ENCODE measurements at regions not wholly inside any gene's neighbourhood (a gene's known extent, or its start where the extent isn't known, plus 50 kb on each side); places are given as distances from the start of the nearest gene placed in this dataset.

DNA sequence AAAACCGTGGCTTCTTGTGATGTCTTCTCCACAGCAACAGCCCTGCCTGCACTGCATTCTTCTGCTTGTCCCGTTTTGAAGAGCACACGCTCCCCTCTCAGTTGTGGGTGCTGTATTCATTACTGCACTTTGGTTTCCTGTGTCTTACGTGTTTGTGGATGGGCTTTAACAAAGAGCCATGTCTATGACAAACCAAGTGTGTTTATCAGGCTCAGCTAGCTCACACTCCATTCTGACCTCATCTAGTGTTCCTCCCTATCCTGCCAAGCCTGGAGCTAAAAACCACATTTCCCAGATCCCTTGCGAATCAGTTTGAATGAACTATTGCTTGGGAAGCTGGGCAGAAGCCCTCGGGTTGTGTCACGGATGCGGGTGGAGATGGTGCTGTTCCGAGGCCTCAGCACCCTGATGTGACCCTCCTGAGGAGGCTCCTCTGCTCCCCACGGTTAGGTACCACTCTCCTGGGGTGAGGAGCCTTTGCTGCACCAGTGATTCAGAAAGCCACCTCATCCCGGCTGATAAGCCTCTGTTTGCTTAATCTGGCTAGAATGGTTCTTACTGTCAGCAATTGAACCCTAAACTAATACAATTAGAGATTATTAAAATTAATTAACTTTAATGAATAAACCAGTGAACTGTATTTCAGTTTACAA lies 116.5 kb downstream of the GALR1 start:
- TF ChIP-seq, protein P1, sequence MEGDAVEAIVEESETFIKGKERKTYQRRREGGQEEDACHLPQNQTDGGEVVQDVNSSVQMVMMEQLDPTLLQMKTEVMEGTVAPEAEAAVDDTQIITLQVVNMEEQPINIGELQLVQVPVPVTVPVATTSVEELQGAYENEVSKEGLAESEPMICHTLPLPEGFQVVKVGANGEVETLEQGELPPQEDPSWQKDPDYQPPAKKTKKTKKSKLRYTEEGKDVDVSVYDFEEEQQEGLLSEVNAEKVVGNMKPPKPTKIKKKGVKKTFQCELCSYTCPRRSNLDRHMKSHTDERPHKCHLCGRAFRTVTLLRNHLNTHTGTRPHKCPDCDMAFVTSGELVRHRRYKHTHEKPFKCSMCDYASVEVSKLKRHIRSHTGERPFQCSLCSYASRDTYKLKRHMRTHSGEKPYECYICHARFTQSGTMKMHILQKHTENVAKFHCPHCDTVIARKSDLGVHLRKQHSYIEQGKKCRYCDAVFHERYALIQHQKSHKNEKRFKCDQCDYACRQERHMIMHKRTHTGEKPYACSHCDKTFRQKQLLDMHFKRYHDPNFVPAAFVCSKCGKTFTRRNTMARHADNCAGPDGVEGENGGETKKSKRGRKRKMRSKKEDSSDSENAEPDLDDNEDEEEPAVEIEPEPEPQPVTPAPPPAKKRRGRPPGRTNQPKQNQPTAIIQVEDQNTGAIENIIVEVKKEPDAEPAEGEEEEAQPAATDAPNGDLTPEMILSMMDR (IDR thresholded peaks at IDR 0.05; ENCODE audit: borderline replicate concordance, extremely low read depth, low read length, poor library complexity, severe bottlenecking) = no peak
- no peak for TF ChIP-seq EZH2 (IDR thresholded peaks at IDR 0.05; ENCODE audit: borderline replicate concordance, low read depth, low read length, severe bottlenecking)

All from DND-41 (cell line).